Central memory CD8-positive, alpha-beta T cell (primary cell): ENCODE measurements at regions not wholly inside any gene's neighbourhood (a gene's known extent, or its start where the extent isn't known, plus 50 kb on each side); places are given as distances from the start of the nearest gene placed in this dataset.

ENCODE experiments used
- ATAC-seq: fragments of 150-1000 bp; cut with Tn5 transposase; replicated peaks from 2 replicates; pipeline ENCODE4 v1.10.0; 2022; ENCODE audit warnings: mild to moderate bottlenecking, moderate FRiP score, moderate number of reproducible peaks; ENCODE audit not compliant: poor library complexity, severe bottlenecking; ENCODE audit errors: extremely low read depth
- DNase-seq, 2 donors: peaks; one replicate each; pipeline ENCODE4 v3.0.0; 2021; ENCODE audit warnings: low spot score in 2 of 2
- H3K27ac Mint-ChIP-seq: one replicate; pipeline ENCODE4 v1.8.0; 2022; ENCODE audit warnings: low read depth, mild to moderate bottlenecking, moderate library complexity, mixed read lengths
- H3K27me3 Mint-ChIP-seq: one replicate; pipeline ENCODE4 v1.8.0; 2022; ENCODE audit warnings: mixed read lengths
- H3K36me3 Mint-ChIP-seq: one replicate; pipeline ENCODE4 v1.8.0; 2022; ENCODE audit warnings: mild to moderate bottlenecking, moderate library complexity, mixed read lengths; ENCODE audit not compliant: insufficient read depth
- H3K4me1 Mint-ChIP-seq: one replicate; pipeline ENCODE4 v1.8.0; 2022; ENCODE audit warnings: mixed read lengths
- H3K4me3 Mint-ChIP-seq: one replicate; pipeline ENCODE4 v1.8.0; 2022; ENCODE audit warnings: mild to moderate bottlenecking, moderate library complexity, mixed read lengths
- H3K9me3 Mint-ChIP-seq: one replicate; pipeline ENCODE4 v1.8.0; 2022; ENCODE audit warnings: mixed read lengths

DNA sequence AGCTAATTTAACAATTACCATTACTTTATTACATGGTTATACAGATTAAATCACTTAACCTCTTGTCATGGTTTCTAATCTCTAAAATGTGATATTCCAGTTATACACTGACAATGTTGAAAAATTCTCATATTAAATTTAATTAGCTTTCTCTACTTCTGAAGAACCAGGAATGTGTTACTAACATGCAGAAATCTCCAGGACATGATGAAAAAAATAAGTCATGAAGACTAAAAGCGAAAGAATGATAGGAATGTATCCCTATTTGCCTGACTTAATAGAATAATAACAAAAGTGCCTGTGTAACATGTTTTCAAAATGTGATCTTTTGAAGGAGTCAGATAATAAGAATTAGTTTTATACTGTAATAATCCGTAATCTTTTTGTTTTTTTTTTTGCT lies 2823.7 kb upstream of the PCDH20 start:
- H3K36me3 Mint-ChIP-seq: no peaks in the 10 kb centered on the region
- ATAC-seq (no peak), DNase-seq (no peak)

DNA sequence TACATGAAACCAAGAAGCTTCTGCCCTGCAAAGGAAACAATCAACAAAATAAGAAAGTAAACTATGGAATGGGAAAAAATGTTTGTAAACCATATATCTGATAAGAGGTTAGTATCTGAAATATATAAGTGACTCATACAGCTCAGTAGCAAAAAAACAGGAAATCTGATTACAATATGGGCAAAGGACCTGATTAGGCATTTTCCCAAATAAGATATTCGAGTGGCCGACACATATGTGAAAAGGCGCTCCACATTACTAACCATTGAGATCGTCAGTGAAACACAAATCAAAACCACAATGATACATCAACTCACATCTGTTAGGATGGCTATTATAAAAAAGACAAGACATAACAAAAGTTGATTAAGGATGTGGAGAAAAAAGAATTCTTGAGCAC lies 2818.6 kb upstream of the PCDH20 start:
- Mint-ChIP-seq H3K36me3 (no peaks in the 10 kb centered on the region), H3K4me3 (no peak overlapping the region), H3K27me3 (no peaks in the 10 kb centered on the region), H3K4me1 (no peaks in the 10 kb centered on the region), H3K9me3 (peaks cover 5% of the 10 kb centered on the region), H3K27ac (no peak overlapping the region)
- DNase-seq (no peak), ATAC-seq (no peak)

More for the DNA sequence above, 2823.7 kb upstream of the PCDH20 start:
- H3K27me3 Mint-ChIP-seq: no peaks in the 10 kb centered on the region
- H3K4me1 Mint-ChIP-seq: no peaks in the 10 kb centered on the region
- H3K27ac Mint-ChIP-seq: no peak overlapping the region
- H3K4me3 Mint-ChIP-seq: no peak overlapping the region
- peaks cover 27% of the 10 kb centered on the region for H3K9me3 Mint-ChIP-seq

DNA sequence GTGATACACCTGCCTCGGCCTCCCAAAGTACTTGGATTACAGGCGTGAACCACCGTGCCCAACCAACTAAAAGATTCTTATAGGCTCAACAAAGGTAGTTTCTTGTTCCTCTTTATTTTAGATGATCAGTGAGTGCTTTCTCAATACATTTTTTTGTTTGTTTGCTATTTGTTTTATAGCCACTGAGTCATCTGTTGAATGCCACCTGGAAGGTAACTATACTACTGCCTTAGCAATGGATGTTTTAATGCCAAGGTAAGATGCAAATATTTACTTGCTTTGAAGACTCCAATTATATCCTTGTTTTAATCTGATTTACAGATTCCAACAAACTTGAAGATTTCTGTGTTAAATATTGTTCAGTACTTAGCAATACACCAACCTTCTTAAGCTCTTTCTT lies 2807.4 kb upstream of the PCDH20 start:
- H3K27ac Mint-ChIP-seq: no peak overlapping the region
- H3K27me3 Mint-ChIP-seq: no peaks in the 10 kb centered on the region
- H3K4me1 Mint-ChIP-seq: no peaks in the 10 kb centered on the region
- ATAC-seq (no peak), DNase-seq (no peak)
- peaks cover 15% of the 10 kb centered on the region for H3K9me3 Mint-ChIP-seq
- H3K36me3 Mint-ChIP-seq: peaks cover 2% of the 10 kb centered on the region
- no peak overlapping the region for H3K4me3 Mint-ChIP-seq

DNA sequence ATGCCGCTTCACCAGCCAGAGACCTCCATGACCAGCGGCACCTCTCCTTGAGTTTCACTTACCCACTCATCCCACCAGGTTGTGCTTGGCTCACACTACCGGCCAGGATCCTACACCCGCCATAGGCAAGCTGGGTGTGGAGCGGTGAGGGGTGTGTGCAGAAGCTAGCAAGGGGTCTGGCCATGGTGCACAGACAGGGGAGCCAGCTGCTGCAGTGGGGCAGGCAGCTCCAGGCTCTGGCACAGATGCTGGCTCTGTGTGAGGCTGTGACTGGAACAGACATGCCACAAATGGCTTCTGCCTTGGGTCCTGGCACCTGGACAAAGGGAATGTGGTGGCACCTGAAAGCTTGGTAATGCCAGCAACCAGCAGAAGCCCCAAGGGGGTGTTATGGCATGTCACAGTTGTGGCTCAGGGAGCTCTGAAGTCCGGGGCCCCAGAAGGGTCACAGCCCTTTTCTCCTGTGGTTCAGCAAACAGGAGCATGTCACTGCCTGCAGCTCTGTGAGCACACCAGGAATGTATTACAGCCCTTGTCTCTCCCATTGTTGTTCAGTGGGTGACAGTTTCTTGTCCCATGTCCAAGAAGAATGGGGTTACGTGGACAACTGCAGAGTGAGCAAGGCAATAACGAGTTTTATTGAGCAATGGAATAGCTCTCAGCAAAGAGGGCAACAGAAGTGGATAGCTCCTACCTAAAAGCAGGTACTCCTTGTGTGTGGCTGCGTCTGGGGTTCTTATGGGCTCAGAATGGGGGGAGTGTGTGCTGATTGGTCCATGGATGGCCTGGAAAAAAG lies 2791.0 kb upstream of the PCDH20 start:
- ATAC-seq: no peak
- H3K27ac Mint-ChIP-seq: no peak overlapping the region
- DNase-seq: no peak
- no peaks in the 10 kb centered on the region for H3K36me3 Mint-ChIP-seq
- H3K4me1 Mint-ChIP-seq: no peaks in the 10 kb centered on the region
- peaks cover 36% of the 10 kb centered on the region for H3K9me3 Mint-ChIP-seq
- H3K27me3 Mint-ChIP-seq: no peaks in the 10 kb centered on the region
- no peak overlapping the region for H3K4me3 Mint-ChIP-seq

DNA sequence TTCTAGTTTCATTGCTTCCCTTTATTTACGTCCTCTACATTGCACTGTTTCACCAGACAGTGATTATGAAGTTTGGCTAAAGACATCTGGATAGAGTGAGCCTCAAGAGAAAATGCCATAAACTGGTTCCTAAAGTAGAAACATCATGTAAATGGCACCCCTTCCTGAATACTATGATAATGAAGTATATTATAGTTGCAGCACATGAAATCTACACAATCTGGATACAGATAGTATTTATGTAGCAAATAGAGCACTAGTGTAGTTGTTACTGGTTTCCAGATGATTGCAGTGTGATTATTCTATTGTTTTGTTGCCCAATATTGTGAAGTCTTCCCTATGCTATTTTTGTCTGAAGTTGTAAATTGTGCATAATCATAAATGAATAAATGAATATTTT lies 2786.9 kb upstream of the PCDH20 start:
- DNase-seq (no peak), ATAC-seq (no peak)
- Mint-ChIP-seq H3K9me3 (peaks cover 25% of the 10 kb centered on the region), H3K4me1 (no peaks in the 10 kb centered on the region), H3K4me3 (no peak overlapping the region), H3K27ac (no peak overlapping the region), H3K36me3 (no peaks in the 10 kb centered on the region), H3K27me3 (no peaks in the 10 kb centered on the region)

DNA sequence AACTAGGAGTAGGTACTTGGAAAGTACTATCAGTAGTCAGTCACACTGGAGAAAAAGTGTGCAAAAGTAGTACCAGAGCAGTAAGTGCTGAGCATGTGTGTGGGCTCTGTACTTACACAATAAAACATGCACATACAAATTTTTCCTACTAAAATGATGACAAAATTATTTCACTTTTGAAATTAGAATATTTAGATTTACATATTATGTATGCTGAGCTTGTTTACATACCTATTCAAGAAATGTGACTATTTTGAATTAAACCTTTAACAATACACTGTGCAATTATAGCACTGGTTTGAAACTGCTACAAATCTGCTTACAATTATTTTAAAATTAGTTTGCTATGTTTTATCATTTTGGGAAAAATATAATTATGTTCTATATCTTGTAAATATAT lies 2781.6 kb upstream of the PCDH20 start:
- H3K4me3 Mint-ChIP-seq: no peak overlapping the region
- ATAC-seq: no peak
- H3K9me3 Mint-ChIP-seq: peaks cover 17% of the 10 kb centered on the region
- no peak overlapping the region for H3K27ac Mint-ChIP-seq
- no peaks in the 10 kb centered on the region for H3K4me1 Mint-ChIP-seq
- DNase-seq: no peak
- H3K27me3 Mint-ChIP-seq: no peaks in the 10 kb centered on the region
- H3K36me3 Mint-ChIP-seq: no peaks in the 10 kb centered on the region

DNA sequence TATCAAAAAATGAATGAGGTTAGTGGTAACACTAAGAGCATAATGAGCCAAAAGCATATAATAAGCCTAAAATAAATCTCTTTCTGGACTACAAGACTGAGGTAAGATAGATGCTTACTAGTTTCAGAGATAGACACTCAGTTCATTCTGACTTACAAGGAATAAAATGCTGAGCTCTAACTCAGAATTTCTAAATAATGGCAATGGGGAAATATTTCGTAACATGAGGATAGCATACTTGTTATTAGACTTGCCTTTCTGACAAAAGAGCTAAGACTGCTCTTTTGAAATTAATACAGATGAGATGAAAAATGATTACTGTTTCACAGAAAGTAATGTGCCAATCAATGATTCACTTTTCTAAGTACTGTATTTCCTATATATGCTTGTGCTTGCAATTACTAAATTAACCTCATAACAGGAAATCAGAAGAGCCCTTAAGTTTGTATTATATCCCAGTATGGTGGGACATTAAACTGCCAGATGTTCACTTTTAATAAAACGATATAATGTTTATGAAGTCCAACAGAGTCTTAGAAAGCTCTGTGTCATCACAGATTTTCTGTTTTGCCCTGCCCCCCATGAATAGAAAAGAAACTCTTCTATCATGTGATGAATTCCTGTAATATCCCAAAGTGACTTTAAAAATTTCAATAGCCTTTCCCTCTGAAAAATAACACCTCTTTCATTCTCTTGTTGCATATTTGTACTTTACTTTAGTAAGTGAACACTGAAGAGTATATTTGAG lies 2771.0 kb upstream of the PCDH20 start:
- DNase-seq: no peak
- Mint-ChIP-seq H3K9me3 (peaks cover 33% of the 10 kb centered on the region), H3K27me3 (no peaks in the 10 kb centered on the region), H3K4me1 (no peaks in the 10 kb centered on the region), H3K4me3 (no peak overlapping the region), H3K27ac (no peak overlapping the region), H3K36me3 (no peaks in the 10 kb centered on the region)
- ATAC-seq: no peak

DNA sequence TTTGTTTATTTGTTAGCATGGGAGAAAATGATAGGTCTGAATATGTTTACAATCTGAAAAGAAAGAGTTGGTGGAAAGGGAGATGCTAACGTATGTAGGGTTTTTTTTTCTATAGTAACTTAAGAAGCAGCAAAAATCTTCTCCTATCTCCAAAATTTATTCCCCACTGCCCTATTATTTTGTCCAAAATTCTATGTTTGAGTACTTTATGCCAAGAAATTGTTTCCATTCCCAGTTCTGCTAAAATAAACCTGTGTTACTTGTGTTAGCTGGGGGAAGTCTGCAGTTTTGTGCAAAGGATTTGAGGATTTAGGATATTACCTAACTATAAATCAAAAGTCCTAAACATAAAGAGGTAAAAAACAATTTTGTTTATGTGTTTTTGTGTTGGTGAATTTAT lies 2770.4 kb upstream of the PCDH20 start:
- no peak overlapping the region for H3K27ac Mint-ChIP-seq
- ATAC-seq (no peak), DNase-seq (no peak)
- H3K4me3 Mint-ChIP-seq: no peak overlapping the region
- no peaks in the 10 kb centered on the region for H3K27me3 Mint-ChIP-seq
- H3K36me3 Mint-ChIP-seq: no peaks in the 10 kb centered on the region
- H3K4me1 Mint-ChIP-seq: no peaks in the 10 kb centered on the region
- peaks cover 33% of the 10 kb centered on the region for H3K9me3 Mint-ChIP-seq

DNA sequence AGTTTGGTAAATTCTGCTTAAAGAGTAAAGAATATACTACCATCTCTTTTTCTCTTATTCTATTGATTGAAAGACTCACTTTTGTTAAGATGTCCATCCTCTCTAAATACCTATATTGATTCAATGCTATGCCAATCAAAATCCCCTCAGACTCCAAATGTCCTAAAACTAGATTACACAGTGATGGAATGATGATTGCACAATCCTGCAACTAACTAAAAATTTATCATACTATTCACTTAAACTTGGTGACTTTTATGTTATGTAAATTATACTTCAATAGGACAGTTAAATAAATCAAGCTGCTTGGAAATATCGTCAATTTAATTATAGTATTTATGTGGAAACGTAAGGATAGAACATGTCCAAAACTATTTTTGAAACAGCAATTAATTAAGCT lies 2765.1 kb upstream of the PCDH20 start:
- no peak overlapping the region for H3K27ac Mint-ChIP-seq
- H3K36me3 Mint-ChIP-seq: no peaks in the 10 kb centered on the region
- peaks cover 22% of the 10 kb centered on the region for H3K9me3 Mint-ChIP-seq
- H3K4me1 Mint-ChIP-seq: no peaks in the 10 kb centered on the region
- no peak overlapping the region for H3K4me3 Mint-ChIP-seq
- DNase-seq (no peak), ATAC-seq (no peak)
- no peaks in the 10 kb centered on the region for H3K27me3 Mint-ChIP-seq

DNA sequence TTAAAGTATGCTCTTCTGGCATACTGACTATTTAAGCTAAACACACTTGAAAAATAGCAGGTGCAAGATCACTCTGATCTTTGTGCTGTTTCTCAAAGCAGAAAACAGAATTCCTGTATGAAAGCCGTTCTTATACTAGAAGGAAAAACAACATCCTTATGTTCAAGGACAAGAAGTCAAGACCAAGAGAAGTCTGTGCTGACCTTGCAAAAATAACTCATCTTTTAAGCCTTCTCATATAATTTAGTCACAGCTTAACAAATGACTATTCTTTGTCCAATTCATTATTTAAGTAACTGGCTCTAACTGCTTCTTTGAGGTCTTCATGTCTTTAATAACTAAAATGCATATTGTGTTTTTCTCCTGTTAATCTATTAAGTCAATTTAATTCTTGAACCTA lies 2750.2 kb upstream of the PCDH20 start:
- no peak for ATAC-seq
- no peaks in the 10 kb centered on the region for H3K4me1 Mint-ChIP-seq
- no peak for DNase-seq
- peaks cover 17% of the 10 kb centered on the region for H3K9me3 Mint-ChIP-seq
- H3K36me3 Mint-ChIP-seq: peaks cover 2% of the 10 kb centered on the region
- no peak overlapping the region for H3K4me3 Mint-ChIP-seq
- H3K27ac Mint-ChIP-seq: no peak overlapping the region
- H3K27me3 Mint-ChIP-seq: no peaks in the 10 kb centered on the region

DNA sequence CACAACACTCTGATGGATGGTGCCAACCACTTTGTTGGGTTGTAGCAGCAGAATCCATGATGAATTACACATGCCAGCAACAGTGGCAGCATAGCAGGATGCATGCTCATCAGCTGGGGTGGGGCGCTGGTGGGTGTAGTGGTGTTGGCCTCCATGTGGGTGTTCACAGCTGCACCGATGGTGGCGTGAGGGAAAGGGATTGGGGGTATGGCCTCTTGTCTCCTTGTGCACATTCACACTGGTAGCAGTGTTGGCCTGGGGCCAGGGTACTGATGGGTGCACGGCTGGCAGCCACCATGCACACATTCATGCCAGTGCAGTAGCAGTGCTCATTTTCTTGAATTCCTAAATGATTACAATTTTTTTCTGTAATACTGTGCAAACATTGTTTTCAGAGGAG lies 2748.8 kb upstream of the PCDH20 start:
- Mint-ChIP-seq H3K36me3 (peaks cover 2% of the 10 kb centered on the region), H3K27me3 (no peaks in the 10 kb centered on the region), H3K9me3 (peaks cover 15% of the 10 kb centered on the region), H3K4me1 (no peaks in the 10 kb centered on the region), H3K27ac (no peak overlapping the region), H3K4me3 (no peak overlapping the region)
- ATAC-seq: no peak
- no peak for DNase-seq

DNA sequence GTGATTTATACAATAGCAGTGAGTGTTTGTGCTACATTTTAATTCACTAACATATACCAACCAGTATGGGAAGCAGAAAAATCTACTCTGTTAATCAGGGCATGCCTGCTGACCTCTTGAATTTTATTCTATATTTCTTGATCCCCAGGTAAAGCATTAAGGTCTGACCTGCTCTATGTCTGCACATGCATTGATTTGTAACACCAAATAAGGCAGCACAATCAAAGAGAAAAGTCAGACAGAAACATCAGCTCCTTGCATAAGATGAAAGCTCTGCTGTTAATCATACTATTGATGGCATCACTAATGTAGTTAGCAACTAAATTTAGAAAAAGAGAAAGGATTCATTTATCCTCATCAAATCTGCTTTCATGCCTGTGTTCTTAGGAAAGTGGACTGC lies 2744.8 kb upstream of the PCDH20 start:
- Mint-ChIP-seq H3K4me1 (no peaks in the 10 kb centered on the region), H3K4me3 (no peak overlapping the region), H3K9me3 (peaks cover 12% of the 10 kb centered on the region), H3K36me3 (peaks cover 2% of the 10 kb centered on the region), H3K27me3 (no peaks in the 10 kb centered on the region), H3K27ac (no peak overlapping the region)
- no peak for ATAC-seq
- DNase-seq: no peak

DNA sequence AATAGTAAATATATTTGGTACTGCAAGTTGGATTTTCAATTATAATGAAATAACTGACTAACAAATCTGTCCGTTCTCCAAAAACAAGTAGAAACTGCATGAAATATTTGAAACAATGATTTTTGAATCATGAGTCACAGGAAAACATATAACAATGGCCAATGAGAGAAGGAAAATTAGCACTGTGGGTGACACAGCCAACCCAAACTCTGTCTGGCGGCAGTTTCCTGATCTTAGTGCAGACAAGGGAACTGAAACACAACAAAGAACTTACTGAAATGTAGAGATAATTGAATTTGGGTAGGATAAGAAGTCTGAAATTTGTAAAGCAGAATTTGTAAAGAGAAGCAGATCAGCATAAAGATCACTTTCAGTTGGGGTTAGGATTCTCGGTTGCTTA lies 2743.3 kb upstream of the PCDH20 start:
- no peaks in the 10 kb centered on the region for H3K4me1 Mint-ChIP-seq
- no peak overlapping the region for H3K27ac Mint-ChIP-seq
- H3K9me3 Mint-ChIP-seq: peaks cover 7% of the 10 kb centered on the region
- no peaks in the 10 kb centered on the region for H3K27me3 Mint-ChIP-seq
- H3K36me3 Mint-ChIP-seq: peaks cover 2% of the 10 kb centered on the region
- DNase-seq: no peak
- no peak for ATAC-seq
- H3K4me3 Mint-ChIP-seq: no peak overlapping the region
